Astrocyte (in vitro differentiated cells and primary cell): ENCODE measurements at regions not wholly inside any gene's neighbourhood (a gene's known extent, or its start where the extent isn't known, plus 50 kb on each side); places are given as distances from the start of the nearest gene placed in this dataset.

Experiments
- DNase-seq: peaks from one replicate; pipeline ENCODE4 v3.0.0-alpha.2; 2010; ENCODE audit warnings: low read depth
- FAIRE-seq: peaks from 2 replicates; lab custom pipeline; 2011; peaks lifted over from hg19 to GRCh38; lab: Jason Lieb, UNC
- H2AFZ ChIP-seq: 2 replicates; pipeline ENCODE4 v1.6.0; 2012; ENCODE audit warnings: low read depth, low read length, inconsistent platforms
- H3K27ac ChIP-seq: 2 replicates; pipeline ENCODE4 v1.5.1; 2011; ENCODE audit warnings: low read depth, low read length, inconsistent platforms
- H3K27me3 ChIP-seq: 2 replicates; pipeline ENCODE4 v1.6.0; 2011; ENCODE audit warnings: low read length, inconsistent platforms; ENCODE audit not compliant: insufficient read depth
- H3K36me3 ChIP-seq: 2 replicates; pipeline ENCODE4 v1.5.1; 2011; ENCODE audit warnings: low read length, inconsistent platforms; ENCODE audit not compliant: insufficient read depth
- H3K4me1 ChIP-seq: 2 replicates; pipeline ENCODE4 v1.5.1; 2011; ENCODE audit warnings: low read length, inconsistent platforms; ENCODE audit not compliant: insufficient read depth
- H3K4me2 ChIP-seq: 2 replicates; pipeline ENCODE4 v1.6.0; 2012; ENCODE audit warnings: low read length, inconsistent platforms
- H3K4me3 ChIP-seq: 2 replicates; pipeline ENCODE4 v1.5.1; 2011; ENCODE audit warnings: low read depth, mild to moderate bottlenecking, low read length, inconsistent platforms; ENCODE audit not compliant: insufficient read depth
- H3K79me2 ChIP-seq: 2 replicates; pipeline ENCODE4 v1.6.0; 2012; ENCODE audit warnings: mild to moderate bottlenecking, low read length, inconsistent platforms; ENCODE audit not compliant: insufficient read depth
- H3K9ac ChIP-seq: 2 replicates; pipeline ENCODE4 v1.6.0; 2012; ENCODE audit warnings: mild to moderate bottlenecking, low read length, inconsistent platforms
- H3K9me3 ChIP-seq: 2 replicates; pipeline ENCODE4 v1.5.1; 2012; ENCODE audit warnings: low read depth, mild to moderate bottlenecking, low read length, inconsistent platforms; ENCODE audit not compliant: insufficient read depth
- H4K20me1 ChIP-seq: 2 replicates; pipeline ENCODE4 v1.6.0; 2012; ENCODE audit warnings: low read length, inconsistent platforms; ENCODE audit not compliant: insufficient read depth
- H3K27ac Mint-ChIP-seq: one replicate; pipeline ENCODE4 v1.8.0; 2021; ENCODE audit warnings: mild to moderate bottlenecking, mixed read lengths; ENCODE audit not compliant: unreplicated experiment
- H3K27me3 Mint-ChIP-seq: one replicate; pipeline ENCODE4 v1.8.0; 2021; ENCODE audit warnings: low read depth, mixed read lengths; ENCODE audit not compliant: unreplicated experiment
- H3K36me3 Mint-ChIP-seq: one replicate; pipeline ENCODE4 v1.8.0; 2021; ENCODE audit warnings: low read depth, mixed read lengths; ENCODE audit not compliant: unreplicated experiment
- H3K4me1 Mint-ChIP-seq: one replicate; pipeline ENCODE4 v1.8.0; 2021; ENCODE audit warnings: low read depth, mixed read lengths; ENCODE audit not compliant: unreplicated experiment
- H3K4me3 Mint-ChIP-seq: one replicate; pipeline ENCODE4 v1.8.0; 2021; ENCODE audit warnings: mild to moderate bottlenecking, moderate library complexity, mixed read lengths; ENCODE audit not compliant: unreplicated experiment
- H3K9me3 Mint-ChIP-seq: one replicate; pipeline ENCODE4 v1.8.0; 2021; ENCODE audit warnings: mild to moderate bottlenecking, mixed read lengths; ENCODE audit not compliant: unreplicated experiment
- EZH2 ChIP-seq: IDR thresholded peaks from 2 replicates; pipeline ENCODE4 v1.6.1; 2012; ENCODE audit warnings: mild to moderate bottlenecking, low read length, inconsistent platforms; ENCODE audit not compliant: insufficient read depth
- TF ChIP-seq, protein P1 (sequence below): IDR thresholded peaks from 2 replicates; pipeline ENCODE4 v1.5.1; 2011; ENCODE audit warnings: low read depth, mild to moderate bottlenecking, inconsistent platforms, low read length, moderate library complexity; ENCODE audit not compliant: insufficient read depth

DNA sequence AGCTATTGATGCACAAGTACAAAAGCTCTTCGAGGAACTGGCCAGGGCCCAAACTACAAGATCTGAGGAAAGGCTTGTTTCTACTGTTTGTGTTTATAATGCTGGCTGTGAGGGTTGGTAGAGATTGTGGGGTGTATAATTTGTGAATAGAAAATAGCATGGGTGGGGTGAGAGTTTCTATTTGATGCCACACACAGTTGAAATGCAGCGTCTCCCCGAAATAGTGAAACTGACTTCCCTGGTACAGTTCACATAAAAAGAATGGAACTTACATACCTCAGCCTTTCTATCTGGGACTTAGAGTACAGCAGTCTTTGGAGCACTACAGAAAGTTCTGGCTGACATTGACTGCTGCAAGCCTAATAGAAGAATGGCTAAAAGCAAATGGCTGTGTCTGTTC lies 91.3 kb downstream of the DTWD1 start:
- Mint-ChIP-seq H3K4me1 (no peaks in the 10 kb centered on the region), H3K9me3 (peaks cover 11% of the 10 kb centered on the region), H3K27ac (no peak overlapping the region), H3K4me3 (no peak overlapping the region), H3K27me3 (no peaks in the 10 kb centered on the region), H3K36me3 (no peaks in the 10 kb centered on the region)
- H3K4me2 ChIP-seq: no peak overlapping the region
- no peaks in the 10 kb centered on the region for H3K4me1 ChIP-seq
- H3K4me3 ChIP-seq: no peak overlapping the region
- H3K27me3 ChIP-seq: no peaks in the 10 kb centered on the region
- DNase-seq: no peak
- no peak overlapping the region for H2AFZ ChIP-seq
- no peaks in the 10 kb centered on the region for H4K20me1 ChIP-seq
- H3K27ac ChIP-seq: no peak overlapping the region
- H3K36me3 ChIP-seq: no peaks in the 10 kb centered on the region
- no peak overlapping the region for H3K9ac ChIP-seq
- no peak for FAIRE-seq
- H3K79me2 ChIP-seq: no peaks in the 10 kb centered on the region
- peaks cover 3% of the 10 kb centered on the region for H3K9me3 ChIP-seq
- no peak for TF ChIP-seq EZH2
- TF ChIP-seq, protein P1, sequence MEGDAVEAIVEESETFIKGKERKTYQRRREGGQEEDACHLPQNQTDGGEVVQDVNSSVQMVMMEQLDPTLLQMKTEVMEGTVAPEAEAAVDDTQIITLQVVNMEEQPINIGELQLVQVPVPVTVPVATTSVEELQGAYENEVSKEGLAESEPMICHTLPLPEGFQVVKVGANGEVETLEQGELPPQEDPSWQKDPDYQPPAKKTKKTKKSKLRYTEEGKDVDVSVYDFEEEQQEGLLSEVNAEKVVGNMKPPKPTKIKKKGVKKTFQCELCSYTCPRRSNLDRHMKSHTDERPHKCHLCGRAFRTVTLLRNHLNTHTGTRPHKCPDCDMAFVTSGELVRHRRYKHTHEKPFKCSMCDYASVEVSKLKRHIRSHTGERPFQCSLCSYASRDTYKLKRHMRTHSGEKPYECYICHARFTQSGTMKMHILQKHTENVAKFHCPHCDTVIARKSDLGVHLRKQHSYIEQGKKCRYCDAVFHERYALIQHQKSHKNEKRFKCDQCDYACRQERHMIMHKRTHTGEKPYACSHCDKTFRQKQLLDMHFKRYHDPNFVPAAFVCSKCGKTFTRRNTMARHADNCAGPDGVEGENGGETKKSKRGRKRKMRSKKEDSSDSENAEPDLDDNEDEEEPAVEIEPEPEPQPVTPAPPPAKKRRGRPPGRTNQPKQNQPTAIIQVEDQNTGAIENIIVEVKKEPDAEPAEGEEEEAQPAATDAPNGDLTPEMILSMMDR: no peak

DNA sequence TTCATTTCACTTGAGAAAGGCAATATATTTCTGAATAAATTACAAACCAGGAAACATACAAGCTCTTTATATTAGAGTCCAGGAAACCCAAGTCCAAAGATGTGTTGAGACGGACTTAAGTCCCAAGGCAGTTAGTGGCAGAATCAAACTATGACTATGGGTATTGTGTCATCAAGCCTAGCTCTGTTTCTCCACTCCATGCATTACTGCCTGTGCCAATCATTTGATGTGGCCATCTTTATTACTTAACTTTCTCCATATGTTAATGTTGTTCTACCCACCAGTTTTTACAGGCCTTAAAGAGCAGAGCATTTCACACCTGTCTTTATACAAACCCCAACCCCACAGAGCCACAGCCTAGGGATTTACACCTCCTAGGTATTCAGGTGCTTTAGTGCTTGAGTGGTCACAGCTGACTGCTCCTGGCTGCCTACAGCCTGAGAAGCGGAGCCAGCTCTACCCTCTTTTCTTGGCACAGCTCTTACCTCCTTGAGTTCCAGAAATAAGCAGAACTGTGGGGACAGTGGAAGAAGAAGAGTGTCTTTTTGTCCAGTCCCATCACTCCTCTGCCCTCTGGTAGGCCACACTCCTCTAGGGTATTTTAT lies 92.1 kb downstream of the DTWD1 start:
- Histone ChIP-seq H3K4me3 (no peak overlapping the region), H3K27ac (no peak overlapping the region), H3K4me1 (no peaks in the 10 kb centered on the region), H3K36me3 (no peaks in the 10 kb centered on the region), H4K20me1 (no peaks in the 10 kb centered on the region), H2AFZ (no peak overlapping the region), H3K9me3 (peaks cover 3% of the 10 kb centered on the region), H3K79me2 (no peaks in the 10 kb centered on the region), H3K27me3 (no peaks in the 10 kb centered on the region), H3K4me2 (no peak overlapping the region), H3K9ac (no peak overlapping the region)
- TF ChIP-seq, protein P1: no peak
- TF ChIP-seq EZH2: no peak
- H3K27me3 Mint-ChIP-seq: no peaks in the 10 kb centered on the region
- peaks cover 11% of the 10 kb centered on the region for H3K9me3 Mint-ChIP-seq
- DNase-seq (no peak), FAIRE-seq (no peak)
- H3K4me3 Mint-ChIP-seq: no peak overlapping the region
- H3K4me1 Mint-ChIP-seq: no peaks in the 10 kb centered on the region
- no peaks in the 10 kb centered on the region for H3K36me3 Mint-ChIP-seq
- H3K27ac Mint-ChIP-seq: no peak overlapping the region

DNA sequence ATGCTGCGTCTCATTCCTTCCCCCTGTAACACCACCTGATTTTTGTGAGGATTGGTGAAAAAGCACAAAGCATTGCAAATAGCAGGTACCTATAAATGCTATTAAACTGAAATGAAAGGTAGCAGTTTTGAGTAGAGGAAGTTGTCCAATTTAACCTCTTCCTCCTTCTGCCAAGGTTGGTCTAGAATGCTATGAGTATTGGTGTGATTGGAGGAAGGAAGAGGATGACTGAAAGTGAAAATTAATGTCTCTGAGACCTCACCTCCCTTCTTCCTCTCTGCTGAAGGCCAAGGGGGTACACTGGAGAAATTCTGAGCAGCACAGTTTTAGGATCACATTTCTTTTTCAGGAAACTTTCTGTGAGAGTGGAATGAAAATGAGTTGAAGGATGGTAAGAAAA lies 94.4 kb downstream of the DTWD1 start:
- Histone ChIP-seq H4K20me1 (no peaks in the 10 kb centered on the region), H3K79me2 (no peaks in the 10 kb centered on the region), H3K4me3 (no peak overlapping the region), H3K4me1 (no peaks in the 10 kb centered on the region), H3K27me3 (no peaks in the 10 kb centered on the region), H3K27ac (no peak overlapping the region), H3K9me3 (peaks cover under 1% of the 10 kb centered on the region), H3K4me2 (no peak overlapping the region), H2AFZ (no peak overlapping the region), H3K9ac (no peak overlapping the region), H3K36me3 (no peaks in the 10 kb centered on the region)
- Mint-ChIP-seq H3K27ac (no peak overlapping the region), H3K9me3 (peaks cover 1% of the 10 kb centered on the region), H3K4me3 (no peak overlapping the region), H3K27me3 (no peaks in the 10 kb centered on the region), H3K4me1 (no peaks in the 10 kb centered on the region), H3K36me3 (no peaks in the 10 kb centered on the region)
- DNase-seq (no peak), FAIRE-seq (no peak)
- TF ChIP-seq EZH2: no peak
- TF ChIP-seq, protein P1: no peak
